ENCODE measurements at regions not wholly inside any gene's neighbourhood (a gene's known extent, or its start where the extent isn't known, plus 50 kb on each side); places are given as distances from the start of the nearest gene placed in this dataset.
A peak's percentile ranks its signal among the peaks of the same experiment; 100 is the strongest.
"Not testable (repeated sequence)": the region's sequence is repeated elsewhere in the genome, so short reads cannot be mapped to it uniquely, and the experiment has no call there.

DNA sequence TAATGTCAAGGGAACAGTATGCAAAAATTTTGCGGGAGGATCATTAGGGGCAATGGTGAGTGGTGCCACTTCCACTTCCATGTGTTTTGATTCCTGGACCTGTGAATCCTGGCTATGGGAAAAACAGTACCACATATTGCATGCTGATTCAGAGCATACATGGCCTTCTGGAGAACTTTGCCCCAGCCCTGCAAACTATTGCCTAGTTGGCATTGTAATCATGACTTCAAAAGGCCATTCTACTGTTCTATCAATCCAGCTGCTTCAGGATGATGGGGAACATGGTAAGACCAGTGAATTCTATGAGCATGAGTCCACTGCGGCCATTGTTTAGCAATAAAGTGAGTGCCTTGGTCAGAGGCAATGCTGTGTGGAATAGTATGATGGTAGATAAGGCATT is 75.3 kb upstream of the ZC3H15 start:
- no peak for DNase-seq (ENCODE audit: low read depth, low spot score)
- H3K4me3 ChIP-seq (ENCODE audit: low read length): no peak overlapping the region

DNA sequence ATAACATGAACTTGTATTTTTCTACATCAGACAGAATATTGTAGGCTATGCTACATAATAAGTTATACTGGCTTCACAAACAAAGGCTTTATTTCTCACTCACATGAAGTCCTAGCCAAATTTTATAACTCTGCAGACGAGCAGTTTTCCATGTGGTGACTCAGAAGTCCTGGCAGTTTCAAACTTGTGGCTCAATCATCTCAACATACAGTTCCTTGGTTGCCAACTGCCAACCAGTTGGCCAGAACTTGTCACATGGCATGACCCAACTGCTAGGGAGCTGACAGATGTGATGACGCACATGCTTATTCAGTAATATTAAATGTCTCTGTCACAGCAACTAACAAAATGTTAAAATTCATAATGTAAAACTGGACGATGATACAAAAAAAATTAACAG is 63.8 kb upstream of the ZC3H15 start:
- H3K4me3 ChIP-seq (ENCODE audit: low read length): no peak overlapping the region
- no peak for DNase-seq (ENCODE audit: low read depth, low spot score)

DNA sequence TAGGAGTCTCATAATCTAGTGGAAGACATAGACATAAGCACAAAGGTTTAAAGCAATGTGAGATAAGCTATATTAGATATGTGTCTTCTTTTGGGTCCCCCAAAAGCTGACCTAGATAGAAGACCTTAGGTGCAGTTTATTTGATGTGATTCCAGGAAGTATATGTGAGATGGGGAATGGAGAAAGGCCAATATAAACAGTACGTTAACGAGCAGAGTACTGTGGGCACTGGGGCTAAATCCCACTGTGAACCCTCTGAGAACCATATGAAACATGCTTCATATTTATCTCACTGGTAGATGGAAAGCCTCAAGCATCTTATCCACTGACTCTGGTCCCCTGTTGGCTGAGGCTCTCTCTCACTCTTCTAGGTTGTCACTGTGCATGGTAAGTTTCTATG is 62.6 kb upstream of the ZC3H15 start:
- no peak overlapping the region for H3K4me3 ChIP-seq (ENCODE audit: low read length)
- DNase-seq (ENCODE audit: low read depth, low spot score): no peak

DNA sequence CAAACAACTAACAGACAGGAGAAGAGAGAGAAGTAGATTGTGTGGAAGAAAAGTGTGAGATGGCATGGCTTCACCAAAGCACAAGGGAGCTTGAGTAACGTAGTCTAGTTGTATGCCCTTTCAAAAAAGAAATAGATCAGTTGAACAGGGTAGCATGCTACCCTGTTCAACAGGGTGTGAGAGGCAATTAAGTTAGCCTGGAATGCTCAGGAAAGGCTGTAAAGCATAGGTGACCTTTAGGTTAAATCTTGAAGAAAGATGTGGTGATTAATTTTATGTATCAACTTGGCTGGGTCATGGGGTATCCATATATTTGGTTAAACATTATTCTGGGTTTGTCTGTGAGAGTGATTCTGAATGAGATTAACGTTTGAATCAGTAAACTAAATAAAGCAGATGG is 61.8 kb upstream of the ZC3H15 start:
- no peak for DNase-seq (ENCODE audit: low read depth, low spot score)
- no peak overlapping the region for H3K4me3 ChIP-seq (ENCODE audit: low read length)

DNA sequence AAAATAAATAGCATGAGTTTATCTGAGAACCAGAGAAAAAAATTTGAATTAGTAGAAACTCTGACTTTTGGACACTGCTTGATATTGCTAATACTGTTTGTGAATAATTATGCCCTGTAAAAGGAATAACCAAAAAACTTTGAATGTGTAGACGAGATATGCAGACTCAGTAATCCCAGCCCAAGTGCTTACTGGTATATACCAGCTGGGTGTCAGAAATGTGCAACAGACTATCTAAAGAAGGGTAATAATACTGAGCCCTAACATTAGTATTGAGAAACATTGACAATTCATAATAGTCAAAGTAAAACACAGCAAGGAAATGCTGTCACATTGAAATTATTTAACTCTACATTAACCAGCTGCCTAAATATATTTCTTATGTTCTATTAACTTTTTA is 60.5 kb upstream of the ZC3H15 start:
- H3K4me3 ChIP-seq (ENCODE audit: low read length): no peak overlapping the region
- DNase-seq (ENCODE audit: low read depth, low spot score): no peak

DNA sequence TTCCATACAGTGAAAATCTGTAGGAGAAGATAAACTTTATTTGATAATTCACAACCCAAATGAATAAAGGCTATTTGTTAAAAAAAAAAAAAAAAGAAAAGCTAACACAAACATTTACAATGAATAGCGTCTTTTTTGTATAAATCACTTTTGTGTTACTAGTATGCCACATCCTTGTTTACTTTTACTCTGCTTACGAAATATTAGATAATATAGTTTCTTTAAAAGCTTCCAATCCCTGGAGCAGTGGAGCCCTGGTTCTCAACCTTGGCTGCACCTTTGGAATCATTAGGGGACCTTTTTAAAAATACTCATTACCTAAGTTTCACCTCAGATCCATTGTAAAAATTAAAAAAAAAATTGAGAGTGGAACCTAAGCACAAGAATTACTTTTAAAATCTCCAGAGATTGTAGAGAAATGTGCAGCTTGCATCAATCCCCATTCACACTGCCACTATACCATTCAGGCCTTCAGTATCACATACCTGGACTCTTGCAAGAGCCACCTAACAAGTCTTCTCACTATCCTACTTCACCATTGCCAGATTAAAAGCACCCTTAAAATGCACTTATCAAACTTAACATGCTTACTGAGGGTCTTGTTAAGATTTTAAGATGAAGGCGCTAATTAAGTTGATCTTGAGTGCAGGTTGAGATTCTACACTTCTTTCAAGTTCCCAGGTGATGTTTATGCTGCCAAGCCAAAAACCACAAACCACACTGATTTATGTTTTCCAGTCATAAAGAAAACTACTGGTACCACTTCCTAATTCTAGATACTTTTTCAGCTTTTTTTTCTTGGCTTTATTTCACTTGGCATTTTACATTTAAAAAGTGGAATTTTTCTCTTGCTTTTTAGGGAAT is 59.7 kb upstream of the ZC3H15 start:
- no peak overlapping the region for H3K4me3 ChIP-seq (ENCODE audit: low read length)
- peak; percentile 69 for DNase-seq (ENCODE audit: low read depth, low spot score)

DNA sequence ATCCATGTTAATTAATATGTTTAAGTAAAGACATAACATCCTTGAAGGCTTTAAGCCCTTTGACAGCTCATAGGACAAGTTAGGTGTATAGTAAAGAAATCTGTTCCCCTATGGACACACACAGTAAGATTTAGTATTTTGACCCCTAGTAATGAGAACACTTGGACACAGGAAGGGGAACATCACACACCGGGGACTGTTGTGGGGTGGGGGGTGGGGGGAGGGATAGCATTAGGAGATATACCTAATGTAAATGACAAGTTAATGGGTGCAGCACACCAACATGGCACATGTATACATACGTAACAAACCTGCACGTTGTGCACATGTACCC is 59.1 kb upstream of the ZC3H15 start:
- H3K4me3 ChIP-seq (ENCODE audit: low read length); DNase-seq (ENCODE audit: low read depth, low spot score): not testable (repeated sequence)

DNA sequence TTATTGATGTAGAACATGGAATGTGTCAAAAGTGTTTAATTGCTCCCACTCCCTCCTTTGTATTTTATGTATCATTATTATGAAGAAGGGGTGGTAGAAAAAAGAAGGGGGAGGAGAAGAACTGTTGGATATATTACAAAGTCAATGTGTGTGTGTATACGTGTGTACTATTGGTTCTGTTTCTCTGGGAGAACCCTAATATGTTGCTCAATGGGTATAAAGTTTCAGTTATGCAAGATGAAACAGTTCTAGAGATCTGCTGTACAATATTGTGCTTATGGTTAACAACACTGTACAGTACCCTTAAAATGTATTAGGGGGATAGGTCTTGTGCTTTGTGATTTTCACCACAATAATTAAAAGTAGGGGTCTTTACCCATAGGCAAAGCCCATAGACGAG is 58.1 kb upstream of the ZC3H15 start:
- H3K4me3 ChIP-seq (ENCODE audit: low read length): no peak overlapping the region
- no peak for DNase-seq (ENCODE audit: low read depth, low spot score)

DNA sequence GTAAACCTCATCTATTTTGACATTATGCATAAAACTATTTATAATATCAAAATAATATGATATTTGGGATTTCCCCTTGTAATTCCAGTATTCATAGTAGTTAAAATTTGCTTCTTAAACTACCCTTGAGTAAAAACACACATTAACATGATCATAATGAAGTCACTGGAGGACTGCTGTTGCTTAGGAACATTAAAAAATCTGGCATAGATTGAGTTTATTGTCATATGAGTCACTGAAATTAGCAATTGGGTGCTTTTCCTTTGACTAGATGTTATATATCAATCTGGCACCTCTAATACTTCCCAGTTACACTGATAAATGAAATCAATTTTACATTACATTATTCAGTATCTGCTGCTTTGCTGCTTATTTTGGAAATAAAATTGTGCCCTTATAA is 57.0 kb upstream of the ZC3H15 start:
- H3K4me3 ChIP-seq (ENCODE audit: low read length): no peak overlapping the region
- DNase-seq (ENCODE audit: low read depth, low spot score): no peak

DNA sequence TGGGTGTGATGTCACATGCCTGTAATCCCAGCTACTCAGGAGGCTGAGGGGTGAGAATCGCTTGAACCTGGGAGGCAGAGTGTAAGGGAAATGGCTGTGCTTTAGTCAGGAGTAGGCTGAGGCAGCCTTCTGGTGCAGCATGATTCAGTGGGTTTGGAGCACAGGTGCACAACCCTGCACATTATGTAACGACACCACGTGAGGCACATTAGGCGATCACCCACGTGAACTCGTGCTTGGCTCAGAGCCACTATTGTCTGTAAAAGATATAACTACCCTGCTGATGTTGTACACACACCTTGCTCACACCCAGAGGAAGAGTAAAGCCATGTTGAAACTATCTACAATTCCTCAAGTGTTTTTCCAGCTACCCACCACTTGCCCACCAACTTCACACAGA is 54.8 kb upstream of the ZC3H15 start:
- DNase-seq (ENCODE audit: low read depth, low spot score): peak; percentile 27
- no peak overlapping the region for H3K4me3 ChIP-seq (ENCODE audit: low read length)

DNA sequence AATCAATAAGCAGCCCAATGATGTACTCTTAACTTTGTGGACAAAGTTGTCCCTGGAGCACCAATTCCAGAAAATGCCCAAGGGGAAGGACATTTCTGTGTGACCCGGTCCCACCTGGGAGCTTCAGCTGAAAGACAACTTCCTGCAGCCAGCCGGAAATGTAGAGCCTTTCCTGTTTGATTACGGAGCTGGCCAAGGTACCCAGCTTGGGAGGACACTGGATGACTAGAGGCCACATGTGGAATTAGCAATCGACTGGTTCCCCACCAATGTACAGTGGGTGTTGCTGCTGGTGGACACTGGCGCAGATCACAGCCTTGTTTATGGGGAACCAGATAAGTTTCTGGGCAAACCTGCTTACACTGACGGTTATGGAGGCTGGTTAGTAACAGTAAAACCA is 53.0 kb upstream of the ZC3H15 start:
- no peak for DNase-seq (ENCODE audit: low read depth, low spot score)
- H3K4me3 ChIP-seq (ENCODE audit: low read length): no peak overlapping the region

DNA sequence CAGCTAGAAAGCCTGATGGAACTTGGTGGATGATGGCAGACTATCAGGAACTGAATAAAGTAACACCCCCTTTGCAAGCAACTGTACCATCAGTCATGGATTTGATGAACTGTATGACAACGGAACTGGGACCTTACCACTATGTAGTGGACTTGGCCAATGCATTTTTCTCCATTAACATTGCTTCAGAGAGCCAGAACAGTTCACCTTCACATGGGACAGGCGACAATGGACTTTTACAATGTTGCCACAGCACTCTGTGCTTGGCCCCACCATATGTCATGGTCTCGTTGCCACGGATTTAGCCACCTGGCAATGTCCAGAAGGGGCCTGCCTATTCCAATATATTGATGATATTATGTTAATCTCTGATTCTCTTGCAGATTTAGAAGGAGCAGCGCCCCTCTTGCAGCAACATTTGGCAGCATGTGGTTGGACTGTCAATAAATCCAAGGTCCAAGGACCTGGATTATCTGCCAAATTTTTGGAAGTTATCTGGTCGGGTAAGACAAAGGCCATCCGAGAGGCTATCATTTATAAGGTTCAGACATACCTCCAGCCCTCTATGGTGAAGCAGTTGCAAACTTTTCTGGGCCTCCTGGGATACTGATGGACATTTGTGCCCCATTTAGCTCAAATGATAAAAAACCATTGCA is 52.2 kb upstream of the ZC3H15 start:
- no peak for DNase-seq (ENCODE audit: low read depth, low spot score)
- no peak overlapping the region for H3K4me3 ChIP-seq (ENCODE audit: low read length)

All from Jurkat, Clone E6-1 (cell line).